ENCODE measurements at regions not wholly inside any gene's neighbourhood (a gene's known extent, or its start where the extent isn't known, plus 50 kb on each side); places are given as distances from the start of the nearest gene placed in this dataset.

DNA sequence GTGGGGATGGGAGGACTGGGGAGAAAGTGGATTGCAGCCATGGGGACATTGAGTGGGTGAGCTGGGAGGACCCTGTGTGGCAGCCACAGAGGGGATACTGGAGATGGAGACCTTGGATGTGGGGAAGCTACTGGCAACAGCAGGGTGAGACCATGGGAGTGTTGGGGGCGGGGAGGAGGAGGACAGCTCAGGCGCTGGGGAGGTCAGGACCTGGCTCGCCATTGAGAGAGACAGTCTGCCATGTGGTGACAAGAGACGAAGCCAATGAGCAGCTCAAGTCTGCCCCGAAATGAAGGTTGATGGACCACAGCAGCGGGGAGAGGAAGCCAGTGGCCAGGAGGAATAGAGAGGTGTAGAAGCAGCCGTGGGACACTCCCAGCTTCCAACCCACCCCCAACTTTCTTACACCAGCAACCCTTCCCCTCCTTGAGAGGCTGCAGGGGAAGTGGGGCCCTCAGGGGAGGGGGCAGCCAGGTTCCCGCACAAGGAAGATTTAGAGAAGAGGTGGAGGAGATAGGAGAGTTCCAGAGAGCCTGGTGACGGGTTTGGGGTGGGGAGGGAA, 118.1 kb downstream of the ASB7 start:
- TF ChIP-seq POLR2AphosphoS5 (IDR thresholded peaks at IDR 0.05; ENCODE audit: low read depth, low read length), result no peak

DNA sequence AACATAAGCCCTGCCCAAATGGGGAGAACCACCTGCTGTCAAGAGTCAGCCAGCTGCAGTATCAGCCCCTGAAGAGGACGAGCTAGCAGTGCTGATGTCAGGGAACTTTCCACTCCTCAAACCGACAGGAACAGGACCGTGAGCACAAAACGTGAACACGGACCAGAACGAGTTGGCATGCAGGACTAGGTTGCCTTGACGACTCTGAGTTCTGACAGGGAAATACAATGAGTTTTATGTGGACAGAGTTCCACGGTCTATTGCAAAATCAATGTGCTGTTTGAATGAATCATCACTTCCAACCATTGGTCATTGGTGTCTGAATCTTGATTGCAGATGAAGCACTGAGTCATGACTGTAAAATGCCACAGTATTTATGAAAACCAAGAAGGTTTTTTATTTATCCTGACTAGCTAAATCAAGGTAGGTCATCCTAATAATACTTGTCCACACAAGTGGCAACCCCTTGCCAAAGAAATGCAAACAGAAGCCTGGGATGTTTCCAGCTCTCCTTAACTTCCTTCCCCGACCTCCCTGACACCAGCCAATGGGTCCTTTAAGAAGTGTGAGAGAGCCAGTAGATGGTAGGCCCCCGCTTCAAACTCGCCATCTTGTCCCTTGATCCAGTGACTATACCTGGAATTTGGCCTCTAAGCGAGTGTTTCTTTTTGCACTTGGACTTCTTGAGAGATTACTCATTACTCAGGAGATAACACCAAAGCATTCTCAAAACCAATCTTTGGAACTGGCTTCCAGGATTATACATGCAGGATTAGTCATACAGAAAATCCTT, 119.6 kb downstream of the ASB7 start:
- no peak for TF ChIP-seq FOXP2 (optimal IDR thresholded peaks at IDR 0.05; ENCODE audit: borderline replicate concordance, extremely low read depth, extremely low read length, insufficient read depth)
- no peak for TF ChIP-seq TAF1 (IDR thresholded peaks at IDR 0.05; ENCODE audit: borderline replicate concordance, insufficient read depth, low read length)
- TF ChIP-seq SIN3A (IDR thresholded peaks at IDR 0.05; ENCODE audit: borderline replicate concordance, insufficient read depth, low read length), result no peak
- no peak for TF ChIP-seq POLR2AphosphoS5 (IDR thresholded peaks at IDR 0.05; ENCODE audit: low read depth, low read length)
- TF ChIP-seq, protein P1, sequence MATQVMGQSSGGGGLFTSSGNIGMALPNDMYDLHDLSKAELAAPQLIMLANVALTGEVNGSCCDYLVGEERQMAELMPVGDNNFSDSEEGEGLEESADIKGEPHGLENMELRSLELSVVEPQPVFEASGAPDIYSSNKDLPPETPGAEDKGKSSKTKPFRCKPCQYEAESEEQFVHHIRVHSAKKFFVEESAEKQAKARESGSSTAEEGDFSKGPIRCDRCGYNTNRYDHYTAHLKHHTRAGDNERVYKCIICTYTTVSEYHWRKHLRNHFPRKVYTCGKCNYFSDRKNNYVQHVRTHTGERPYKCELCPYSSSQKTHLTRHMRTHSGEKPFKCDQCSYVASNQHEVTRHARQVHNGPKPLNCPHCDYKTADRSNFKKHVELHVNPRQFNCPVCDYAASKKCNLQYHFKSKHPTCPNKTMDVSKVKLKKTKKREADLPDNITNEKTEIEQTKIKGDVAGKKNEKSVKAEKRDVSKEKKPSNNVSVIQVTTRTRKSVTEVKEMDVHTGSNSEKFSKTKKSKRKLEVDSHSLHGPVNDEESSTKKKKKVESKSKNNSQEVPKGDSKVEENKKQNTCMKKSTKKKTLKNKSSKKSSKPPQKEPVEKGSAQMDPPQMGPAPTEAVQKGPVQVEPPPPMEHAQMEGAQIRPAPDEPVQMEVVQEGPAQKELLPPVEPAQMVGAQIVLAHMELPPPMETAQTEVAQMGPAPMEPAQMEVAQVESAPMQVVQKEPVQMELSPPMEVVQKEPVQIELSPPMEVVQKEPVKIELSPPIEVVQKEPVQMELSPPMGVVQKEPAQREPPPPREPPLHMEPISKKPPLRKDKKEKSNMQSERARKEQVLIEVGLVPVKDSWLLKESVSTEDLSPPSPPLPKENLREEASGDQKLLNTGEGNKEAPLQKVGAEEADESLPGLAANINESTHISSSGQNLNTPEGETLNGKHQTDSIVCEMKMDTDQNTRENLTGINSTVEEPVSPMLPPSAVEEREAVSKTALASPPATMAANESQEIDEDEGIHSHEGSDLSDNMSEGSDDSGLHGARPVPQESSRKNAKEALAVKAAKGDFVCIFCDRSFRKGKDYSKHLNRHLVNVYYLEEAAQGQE (IDR thresholded peaks at IDR 0.05; ENCODE audit: insufficient read depth in 1 of 2, low read depth in 2 of 2, low read length in 2 of 2), result no peak

DNA sequence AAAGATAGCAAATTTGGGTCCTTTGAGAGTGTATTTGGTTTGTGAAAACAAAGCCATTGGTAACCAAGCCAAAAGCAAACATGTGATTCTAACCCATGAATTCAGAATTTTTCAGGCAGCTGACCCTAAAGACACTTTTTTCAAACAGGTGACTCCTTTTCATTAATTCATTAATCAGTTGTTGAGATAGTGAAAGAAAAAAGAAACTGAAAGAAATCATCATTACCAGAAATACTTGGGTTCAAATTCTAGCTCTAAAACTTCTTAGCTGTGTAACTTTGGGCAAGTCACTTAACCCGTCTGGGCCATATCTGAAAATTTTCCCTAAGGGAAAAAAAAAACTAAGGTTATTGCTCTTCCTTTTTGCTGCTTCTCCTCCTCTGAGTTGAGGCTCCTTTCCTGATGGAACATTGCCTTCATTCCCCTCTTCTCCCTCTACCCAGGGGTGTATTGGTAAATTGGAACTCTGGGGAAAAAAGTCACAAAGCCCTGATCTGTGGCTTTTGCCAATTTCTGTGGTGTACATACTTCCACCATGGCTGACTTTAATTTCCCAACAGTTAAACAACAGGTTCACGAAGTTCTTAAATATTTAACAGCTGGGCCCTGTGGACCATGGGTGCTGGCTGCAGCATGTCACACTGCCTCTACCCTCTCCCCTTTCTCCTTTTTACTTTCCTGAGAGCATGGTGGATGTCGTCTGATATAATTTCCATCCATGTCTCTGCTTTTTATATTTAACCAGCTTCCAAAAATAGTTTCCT, 120.3 kb downstream of the ASB7 start:
- TF ChIP-seq FOXP2 (optimal IDR thresholded peaks at IDR 0.05; ENCODE audit: borderline replicate concordance, extremely low read depth, extremely low read length, insufficient read depth), result no peak

DNA sequence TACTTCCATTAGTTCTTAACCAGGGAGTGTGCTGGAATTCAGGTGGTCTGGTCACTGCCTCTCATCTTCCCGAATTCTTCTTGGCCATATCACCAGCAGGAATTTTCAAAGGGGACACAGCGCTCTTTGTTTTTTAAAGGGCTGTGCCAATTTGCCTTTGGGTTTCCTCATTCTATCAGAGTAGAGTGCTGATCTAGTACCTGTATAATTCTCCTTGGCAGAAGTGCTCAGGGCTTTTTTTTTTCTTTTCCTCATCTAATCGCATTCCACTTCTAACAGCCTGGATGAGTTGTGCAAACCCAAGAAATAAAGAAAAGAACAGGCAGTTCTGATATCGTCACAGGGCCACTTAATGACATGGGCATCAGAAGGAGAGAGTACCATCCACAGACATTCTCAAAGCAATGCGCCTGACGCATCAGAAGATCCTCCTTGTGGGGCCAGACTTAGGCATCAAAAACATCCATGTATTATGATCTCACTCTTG, 121.0 kb downstream of the ASB7 start:
- TF ChIP-seq SIN3A (IDR thresholded peaks at IDR 0.05; ENCODE audit: borderline replicate concordance, insufficient read depth, low read length), result no peak
- TF ChIP-seq, protein P1 (IDR thresholded peaks at IDR 0.05; ENCODE audit: insufficient read depth in 1 of 2, low read depth in 2 of 2, low read length in 2 of 2), result no peak
- no peak for TF ChIP-seq FOXP2 (optimal IDR thresholded peaks at IDR 0.05; ENCODE audit: borderline replicate concordance, extremely low read depth, extremely low read length, insufficient read depth)
- TF ChIP-seq TAF1 (IDR thresholded peaks at IDR 0.05; ENCODE audit: borderline replicate concordance, insufficient read depth, low read length), result no peak
- TF ChIP-seq POLR2AphosphoS5 (IDR thresholded peaks at IDR 0.05; ENCODE audit: low read depth, low read length), result no peak

DNA sequence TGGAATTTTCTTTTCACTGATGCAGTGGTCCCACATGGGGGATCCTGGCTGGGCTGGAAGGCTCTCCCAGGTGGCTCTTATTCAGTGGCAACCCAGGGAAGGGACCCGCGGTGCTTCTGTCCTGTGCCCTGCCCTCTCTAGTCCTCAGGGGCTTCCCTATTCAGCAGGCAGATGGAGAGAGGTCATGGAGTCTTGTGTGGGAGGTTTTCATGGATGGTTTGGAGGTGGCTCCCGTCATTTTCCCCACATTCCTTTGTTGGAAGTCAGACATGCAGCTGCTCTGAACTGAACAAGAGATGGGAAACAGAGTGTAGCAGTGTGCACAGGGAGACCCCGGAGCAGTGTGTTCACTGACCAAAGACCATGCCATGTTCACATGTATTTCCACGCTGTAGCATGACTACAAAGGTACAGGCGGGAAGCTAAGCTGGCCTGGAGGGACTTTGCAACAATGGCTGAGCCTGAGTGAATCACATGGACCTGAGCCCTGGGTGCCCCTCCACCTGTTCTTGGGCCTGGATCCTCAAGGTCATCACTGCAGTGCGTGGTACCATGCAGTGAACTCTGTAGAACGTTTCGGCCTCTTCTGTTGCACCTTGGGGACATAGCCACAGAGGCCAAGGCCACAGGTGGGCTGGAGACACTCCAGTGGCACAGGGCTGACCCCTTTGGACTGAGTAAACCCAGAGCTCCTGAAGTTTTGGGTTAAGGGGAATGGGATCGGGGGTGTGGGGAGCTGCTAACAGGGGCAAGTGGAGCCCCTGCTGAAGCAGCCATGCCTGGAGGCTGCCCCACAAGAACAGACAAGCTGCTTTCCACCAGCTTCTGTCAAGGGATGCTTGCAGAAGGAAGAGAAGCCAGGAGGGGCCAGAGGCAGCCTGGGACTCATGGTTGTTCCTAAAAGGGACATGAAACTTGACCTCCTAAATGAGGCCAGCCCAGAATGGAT, 123.0 kb downstream of the ASB7 start:
- TF ChIP-seq, protein P1 (IDR thresholded peaks at IDR 0.05; ENCODE audit: insufficient read depth in 1 of 2, low read depth in 2 of 2, low read length in 2 of 2), result no peak
- TF ChIP-seq FOXP2 (optimal IDR thresholded peaks at IDR 0.05; ENCODE audit: borderline replicate concordance, extremely low read depth, extremely low read length, insufficient read depth) (no peak), POLR2AphosphoS5 (IDR thresholded peaks at IDR 0.05; ENCODE audit: low read depth, low read length) (no peak), TAF1 (IDR thresholded peaks at IDR 0.05; ENCODE audit: borderline replicate concordance, insufficient read depth, low read length) (no peak), SIN3A (IDR thresholded peaks at IDR 0.05; ENCODE audit: borderline replicate concordance, insufficient read depth, low read length) (no peak)
